Cardiac muscle cell (in vitro differentiated cells and primary cell): ENCODE measurements at regions not wholly inside any gene's neighbourhood (a gene's known extent, or its start where the extent isn't known, plus 50 kb on each side); places are given as distances from the start of the nearest gene placed in this dataset.

Experiments
- DNase-seq, 2 donors: peaks; one replicate each; pipeline versions ENCODE4 v3.0.0 to v3.0.0-alpha.2; 2010 to 2017; ENCODE audit warnings: low read depth in 1 of 2, low spot score in 1 of 2
- H3K27ac ChIP-seq: fragments of 200-600 bp; sonication (generic); 2 replicates; pipeline ENCODE4 v1.5.1; 2016
- H3K27me3 ChIP-seq: fragments of 200-600 bp; sonication (generic); 2 replicates; pipeline ENCODE4 v1.6.0; 2016; ENCODE audit warnings: control low read depth
- H3K36me3 ChIP-seq: fragments of 200-600 bp; sonication (generic); 2 replicates; pipeline ENCODE4 v1.5.1; 2016; ENCODE audit warnings: control low read depth
- H3K4me1 ChIP-seq: fragments of 200-600 bp; sonication (generic); 2 replicates; pipeline ENCODE4 v1.8.1; 2017; ENCODE audit warnings: low read depth, mild to moderate bottlenecking, mixed run types
- H3K4me3 ChIP-seq: fragments of 200-600 bp; sonication (generic); 2 replicates; pipeline ENCODE4 v1.5.1; 2016; ENCODE audit warnings: mild to moderate bottlenecking
- H3K9me3 ChIP-seq: fragments of 200-600 bp; sonication (generic); 2 replicates; pipeline ENCODE4 v1.5.1; 2017; ENCODE audit warnings: low read depth, mild to moderate bottlenecking, control low read depth
- CTCF ChIP-seq: IDR thresholded peaks from 2 replicates; pipeline ENCODE4 v1.5.1; 2012; ENCODE audit warnings: low read depth, mild to moderate bottlenecking, low read length

GRCh38 chr7:11221984-11222383, 248.3 kb downstream of the PHF14 start:
- no peaks in the 10 kb centered on the region for H3K9me3 ChIP-seq
- peaks cover 4% of the 10 kb centered on the region for H3K4me1 ChIP-seq
- no peak for DNase-seq
- H3K27ac ChIP-seq: no peak overlapping the region
- no peaks in the 10 kb centered on the region for H3K36me3 ChIP-seq
- H3K27me3 ChIP-seq: no peaks in the 10 kb centered on the region
- no peak overlapping the region for H3K4me3 ChIP-seq
- TF ChIP-seq CTCF: no peak

- Histone ChIP-seq H3K4me1 (peaks cover 4% of the 10 kb centered on the region), H3K36me3 (no peaks in the 10 kb centered on the region), H3K9me3 (no peaks in the 10 kb centered on the region), H3K27me3 (no peaks in the 10 kb centered on the region), H3K27ac (no peak overlapping the region), H3K4me3 (no peak overlapping the region)
- no peak for DNase-seq
- TF ChIP-seq CTCF: no peak
These were observed 250.9 kb downstream of the PHF14 start for GRCh38 chr7:11224535-11224934.

- no peak overlapping the region for H3K27ac ChIP-seq
- H3K27me3 ChIP-seq: no peaks in the 10 kb centered on the region
- peak in 1 of 2 donors; percentile 77 for DNase-seq
- no peaks in the 10 kb centered on the region for H3K36me3 ChIP-seq
- H3K9me3 ChIP-seq: no peaks in the 10 kb centered on the region
- H3K4me3 ChIP-seq: no peak overlapping the region
- no peak for TF ChIP-seq CTCF
- H3K4me1 ChIP-seq: no peaks in the 10 kb centered on the region
These were observed 254.8 kb downstream of the PHF14 start for GRCh38 chr7:11228515-11228914.

GRCh38 chr7:11231190-11231589, 257.5 kb downstream of the PHF14 start:
- Histone ChIP-seq H3K4me3 (no peak overlapping the region), H3K27ac (no peak overlapping the region), H3K4me1 (peaks cover 7% of the 10 kb centered on the region), H3K27me3 (no peaks in the 10 kb centered on the region), H3K9me3 (no peaks in the 10 kb centered on the region), H3K36me3 (no peaks in the 10 kb centered on the region)
- no peak for TF ChIP-seq CTCF
- no peak for DNase-seq

- Histone ChIP-seq H3K27ac (no peak overlapping the region), H3K4me3 (no peak overlapping the region), H3K27me3 (no peaks in the 10 kb centered on the region), H3K9me3 (no peaks in the 10 kb centered on the region), H3K36me3 (no peaks in the 10 kb centered on the region), H3K4me1 (peaks cover 7% of the 10 kb centered on the region)
- DNase-seq: no peak
- no peak for TF ChIP-seq CTCF
These were observed 258.8 kb downstream of the PHF14 start for GRCh38 chr7:11232462-11232861.

GRCh38 chr7:11233871-11234270, 260.2 kb downstream of the PHF14 start:
- Histone ChIP-seq H3K27me3 (no peaks in the 10 kb centered on the region), H3K9me3 (no peaks in the 10 kb centered on the region), H3K27ac (no peak overlapping the region), H3K4me1 (peaks cover 7% of the 10 kb centered on the region), H3K36me3 (no peaks in the 10 kb centered on the region), H3K4me3 (no peak overlapping the region)
- no peak for DNase-seq
- TF ChIP-seq CTCF: no peak
